Panc1 (cell line): ENCODE measurements at regions not wholly inside any gene's neighbourhood (a gene's known extent, or its start where the extent isn't known, plus 50 kb on each side); places are given as distances from the start of the nearest gene placed in this dataset.

ENCODE experiments used
- ATAC-seq: fragments of 200-7000 bp; cut with Tn5 transposase; 2 replicates; pipeline ENCODE4 v1.9.1; 2020; ENCODE audit warnings: mild to moderate bottlenecking, moderate library complexity
- BruUV-seq: library from RNA; stranded (reverse); fragments of 400-500 nt; replicated peaks from 2 replicates; lab custom pipeline; 2021; lab: Mats Ljungman, UMichigan
- CTCF ChIA-PET: fragments of 300-600 bp; sonication (Branson Sonifier 250); formaldehyde crosslinking; loops from one replicate; lab custom pipeline; 2022; ENCODE audit warnings: antibody characterized with exemption; lab: Charles Lee
- POLR2A ChIA-PET: fragments of 300-600 bp; sonication (Branson Sonifier 250); formaldehyde crosslinking; loops from one replicate; lab custom pipeline; 2022; ENCODE audit warnings: antibody characterized with exemption; lab: Charles Lee
- DNase-seq: peaks from one replicate; pipeline ENCODE4 v3.0.0-alpha.2; 2010; ENCODE audit warnings: low read depth, low spot score
- H3K27ac ChIP-seq: 2 replicates; pipeline ENCODE4 v1.5.1; 2011; ENCODE audit warnings: mild to moderate bottlenecking, low read length, inconsistent platforms
- H3K27me3 ChIP-seq: fragments of 200-500 bp; sonication (Bioruptor generic); 2 replicates; pipeline ENCODE4 v1.6.0; 2014; ENCODE audit warnings: low read length, inconsistent platforms; ENCODE audit not compliant: control insufficient read depth, insufficient read depth
- H3K36me3 ChIP-seq: fragments of 200-500 bp; sonication (Bioruptor generic); 2 replicates; pipeline ENCODE4 v1.5.1; 2014; ENCODE audit warnings: inconsistent platforms, mild to moderate bottlenecking, low read length, moderate library complexity; ENCODE audit not compliant: control insufficient read depth, insufficient read depth
- H3K4me1 ChIP-seq: 2 replicates; pipeline ENCODE4 v1.5.1; 2011; ENCODE audit warnings: inconsistent platforms, mild to moderate bottlenecking, low read length, moderate library complexity; ENCODE audit not compliant: control insufficient read depth, insufficient read depth
- H3K4me3 ChIP-seq, 2 experiments: 2 replicates each; pipeline ENCODE4 v1.5.1; 2011 to 2012; ENCODE audit warnings: low read depth in 2 of 2, low read length in 2 of 2, mild to moderate bottlenecking in 2 of 2, inconsistent platforms in 1 of 2, moderate library complexity in 1 of 2
- H3K9me3 ChIP-seq: fragments of 200-500 bp; sonication (Bioruptor generic); 2 replicates; pipeline ENCODE4 v1.5.1; 2014; ENCODE audit warnings: low read depth, mild to moderate bottlenecking, inconsistent platforms, low read length, moderate library complexity; ENCODE audit not compliant: control insufficient read depth, insufficient read depth
- POLR2AphosphoS5 ChIP-seq: IDR thresholded peaks from 2 replicates; pipeline ENCODE4 v1.6.1; 2012; ENCODE audit warnings: mild to moderate bottlenecking, low read depth, low read length, moderate library complexity
- SIN3A ChIP-seq: IDR thresholded peaks from 2 replicates; pipeline ENCODE4 v1.6.1; 2012; ENCODE audit warnings: low read depth, mild to moderate bottlenecking, low read length, moderate library complexity, borderline replicate concordance; ENCODE audit not compliant: insufficient read depth
- TCF7L2 ChIP-seq: IDR thresholded peaks from 2 replicates; pipeline ENCODE4 v1.6.1; 2011; ENCODE audit warnings: mild to moderate bottlenecking, low read depth, low read length, inconsistent platforms
- in situ Hi-C: cut with HindIII; loops from 2 replicates; pipeline ENCODE4 v1.10.0; 2016; ENCODE audit warnings: low sequenced_read_pairs, low pct_unique_long_range_greater_than_20kb
- intact Hi-C: fragments of 100-400 bp; cut with micrococcal nuclease; formaldehyde crosslinking; loops from one replicate; pipeline ENCODE4 v1.10.0; 2022; ENCODE audit not compliant: unreplicated experiment
- TF ChIP-seq, protein P1 (sequence below): fragments of 450-650 bp; IDR thresholded peaks from 2 replicates; pipeline ENCODE4 v1.5.1; 2017; ENCODE audit warnings: mild to moderate bottlenecking
- TF ChIP-seq, protein P2 (sequence below), 2 experiments: IDR thresholded peaks; 2 replicates each; pipeline ENCODE4 v1.6.1; 2011 to 2012; ENCODE audit warnings: low read depth in 2 of 2, control low read depth in 1 of 2, low read length in 1 of 2, mild to moderate bottlenecking in 1 of 2, moderate library complexity in 1 of 2; ENCODE audit not compliant: insufficient read depth in 1 of 2

DNA sequence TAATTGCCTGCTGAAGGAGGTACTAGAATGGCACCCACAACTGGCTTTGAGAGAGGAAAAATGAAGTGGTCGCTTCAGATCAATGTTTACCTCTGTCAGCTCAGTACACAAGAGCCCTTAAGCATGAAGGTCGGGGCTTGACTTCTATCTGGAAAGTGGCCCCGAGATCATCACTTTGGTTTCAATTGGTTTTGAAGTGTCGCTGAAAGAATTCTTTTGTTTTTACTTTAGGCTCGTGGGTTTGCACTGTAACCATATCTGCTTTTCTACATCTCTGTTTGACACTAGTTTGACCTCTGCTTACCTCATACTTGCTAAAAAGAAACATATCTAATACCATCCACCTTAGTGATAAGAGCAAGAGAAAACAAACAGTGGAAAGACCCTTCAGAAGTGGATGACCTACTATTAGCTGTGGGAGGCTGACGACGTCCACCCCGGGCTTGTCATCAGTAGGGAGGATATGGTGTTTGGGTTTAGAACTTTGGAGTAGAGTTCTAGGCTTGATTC is 361.8 kb downstream of the GATA3 start:
- H3K27ac ChIP-seq: no peak overlapping the region
- ChIA-PET POLR2A (no interaction called here), CTCF (no interaction called here)
- H3K36me3 ChIP-seq: no peaks in the 10 kb centered on the region
- in situ Hi-C loops: no loop called here
- ATAC-seq (no peak), DNase-seq (no peak)
- no peaks in the 10 kb centered on the region for H3K27me3 ChIP-seq
- no peak for TF ChIP-seq SIN3A
- no peak for TF ChIP-seq TCF7L2
- TF ChIP-seq, protein P1, sequence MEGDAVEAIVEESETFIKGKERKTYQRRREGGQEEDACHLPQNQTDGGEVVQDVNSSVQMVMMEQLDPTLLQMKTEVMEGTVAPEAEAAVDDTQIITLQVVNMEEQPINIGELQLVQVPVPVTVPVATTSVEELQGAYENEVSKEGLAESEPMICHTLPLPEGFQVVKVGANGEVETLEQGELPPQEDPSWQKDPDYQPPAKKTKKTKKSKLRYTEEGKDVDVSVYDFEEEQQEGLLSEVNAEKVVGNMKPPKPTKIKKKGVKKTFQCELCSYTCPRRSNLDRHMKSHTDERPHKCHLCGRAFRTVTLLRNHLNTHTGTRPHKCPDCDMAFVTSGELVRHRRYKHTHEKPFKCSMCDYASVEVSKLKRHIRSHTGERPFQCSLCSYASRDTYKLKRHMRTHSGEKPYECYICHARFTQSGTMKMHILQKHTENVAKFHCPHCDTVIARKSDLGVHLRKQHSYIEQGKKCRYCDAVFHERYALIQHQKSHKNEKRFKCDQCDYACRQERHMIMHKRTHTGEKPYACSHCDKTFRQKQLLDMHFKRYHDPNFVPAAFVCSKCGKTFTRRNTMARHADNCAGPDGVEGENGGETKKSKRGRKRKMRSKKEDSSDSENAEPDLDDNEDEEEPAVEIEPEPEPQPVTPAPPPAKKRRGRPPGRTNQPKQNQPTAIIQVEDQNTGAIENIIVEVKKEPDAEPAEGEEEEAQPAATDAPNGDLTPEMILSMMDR: no peak
- no peak for TF ChIP-seq POLR2AphosphoS5
- TF ChIP-seq, protein P2, sequence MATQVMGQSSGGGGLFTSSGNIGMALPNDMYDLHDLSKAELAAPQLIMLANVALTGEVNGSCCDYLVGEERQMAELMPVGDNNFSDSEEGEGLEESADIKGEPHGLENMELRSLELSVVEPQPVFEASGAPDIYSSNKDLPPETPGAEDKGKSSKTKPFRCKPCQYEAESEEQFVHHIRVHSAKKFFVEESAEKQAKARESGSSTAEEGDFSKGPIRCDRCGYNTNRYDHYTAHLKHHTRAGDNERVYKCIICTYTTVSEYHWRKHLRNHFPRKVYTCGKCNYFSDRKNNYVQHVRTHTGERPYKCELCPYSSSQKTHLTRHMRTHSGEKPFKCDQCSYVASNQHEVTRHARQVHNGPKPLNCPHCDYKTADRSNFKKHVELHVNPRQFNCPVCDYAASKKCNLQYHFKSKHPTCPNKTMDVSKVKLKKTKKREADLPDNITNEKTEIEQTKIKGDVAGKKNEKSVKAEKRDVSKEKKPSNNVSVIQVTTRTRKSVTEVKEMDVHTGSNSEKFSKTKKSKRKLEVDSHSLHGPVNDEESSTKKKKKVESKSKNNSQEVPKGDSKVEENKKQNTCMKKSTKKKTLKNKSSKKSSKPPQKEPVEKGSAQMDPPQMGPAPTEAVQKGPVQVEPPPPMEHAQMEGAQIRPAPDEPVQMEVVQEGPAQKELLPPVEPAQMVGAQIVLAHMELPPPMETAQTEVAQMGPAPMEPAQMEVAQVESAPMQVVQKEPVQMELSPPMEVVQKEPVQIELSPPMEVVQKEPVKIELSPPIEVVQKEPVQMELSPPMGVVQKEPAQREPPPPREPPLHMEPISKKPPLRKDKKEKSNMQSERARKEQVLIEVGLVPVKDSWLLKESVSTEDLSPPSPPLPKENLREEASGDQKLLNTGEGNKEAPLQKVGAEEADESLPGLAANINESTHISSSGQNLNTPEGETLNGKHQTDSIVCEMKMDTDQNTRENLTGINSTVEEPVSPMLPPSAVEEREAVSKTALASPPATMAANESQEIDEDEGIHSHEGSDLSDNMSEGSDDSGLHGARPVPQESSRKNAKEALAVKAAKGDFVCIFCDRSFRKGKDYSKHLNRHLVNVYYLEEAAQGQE (IDR thresholded peaks at IDR 0.05; ENCODE audit: insufficient read depth in 1 of 2, low read depth in 2 of 2, low read length in 1 of 2): no peak
- H3K4me3 ChIP-seq: no peak overlapping the region
- no TSS peak for BruUV-seq
- intact Hi-C loops: no loop called here
- H3K9me3 ChIP-seq: no peaks in the 10 kb centered on the region
- no peaks in the 10 kb centered on the region for H3K4me1 ChIP-seq

- in situ Hi-C loops (no loop called here), intact Hi-C loops (no loop called here)
- Histone ChIP-seq H3K9me3 (no peaks in the 10 kb centered on the region), H3K27ac (no peak overlapping the region), H3K4me3 (no peak overlapping the region), H3K36me3 (no peaks in the 10 kb centered on the region), H3K4me1 (no peaks in the 10 kb centered on the region), H3K27me3 (no peaks in the 10 kb centered on the region)
- DNase-seq (no peak), ATAC-seq (no peak)
- POLR2A ChIA-PET: no interaction called here
- CTCF ChIA-PET: no interaction called here
- TF ChIP-seq TCF7L2 (no peak), POLR2AphosphoS5 (no peak), SIN3A (no peak)
- TF ChIP-seq, protein P2 (IDR thresholded peaks at IDR 0.05; ENCODE audit: insufficient read depth in 1 of 2, low read depth in 2 of 2, low read length in 1 of 2): no peak
- TF ChIP-seq, protein P1: no peak
- no TSS peak for BruUV-seq
These were observed 362.3 kb downstream of the GATA3 start for GRCh38 chr10:8416760-8417159.
